NCI-H1092 treated with DMSO at 0.1 percent for 48 hours (cell line): ENCODE measurements at regions not wholly inside any gene's neighbourhood (a gene's known extent, or its start where the extent isn't known, plus 50 kb on each side); places are given as distances from the start of the nearest gene placed in this dataset.
"Not testable (repeated sequence)": the region's sequence is repeated elsewhere in the genome, so short reads cannot be mapped to it uniquely, and the experiment has no call there.

Experiments
- DNase-seq: peaks from one replicate; lab custom pipeline; 2025; lab: John Stamatoyannopoulos, UW

DNA sequence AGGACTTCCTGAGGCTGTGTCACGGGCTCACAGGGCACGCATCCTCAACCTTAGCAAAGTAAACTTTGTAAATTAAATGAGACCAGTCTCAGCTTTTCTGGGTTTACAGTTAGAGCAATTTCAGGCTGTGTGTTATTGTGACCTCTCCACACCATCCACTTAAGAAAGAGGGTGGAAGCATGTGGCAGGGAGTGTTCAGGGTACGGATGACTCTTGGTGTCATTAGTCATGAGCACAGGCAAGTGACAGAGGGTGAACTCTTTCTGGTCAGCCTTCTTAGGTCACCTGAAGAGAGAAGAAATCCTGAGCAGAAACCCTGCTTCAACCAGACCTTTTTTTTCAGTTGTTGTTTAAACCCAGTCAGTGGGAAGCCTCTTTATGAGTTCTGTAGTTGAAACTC is 207.9 kb downstream of the ICOS start:
- no peak for DNase-seq

- peak; percentile 80 for DNase-seq
Observed at GRCh38 chr2:204145263-204145751, 208.7 kb downstream of the ICOS start.

DNA sequence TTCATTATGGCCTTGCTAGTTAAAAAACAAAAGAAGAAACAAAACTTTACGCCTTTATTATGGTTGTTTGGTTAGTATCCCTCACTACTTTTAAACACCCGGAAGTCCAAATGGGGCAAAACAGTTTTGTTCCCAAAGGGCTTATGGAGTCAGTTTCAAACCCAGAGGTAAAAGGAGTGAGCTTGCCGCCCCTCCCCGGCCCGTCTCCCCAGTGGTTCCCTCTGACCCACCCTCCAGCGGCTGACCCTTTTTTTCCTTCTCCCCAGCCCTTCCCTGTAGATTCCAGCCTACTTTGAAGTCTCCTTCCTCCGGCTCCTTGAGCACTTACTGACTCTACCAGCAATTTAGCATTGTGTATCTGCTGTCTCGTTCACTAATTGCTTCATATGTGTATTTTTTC is 209.2 kb downstream of the ICOS start:
- DNase-seq, result no peak

GRCh38 chr2:204147040-204147439 is 210.5 kb downstream of the ICOS start:
- not testable (repeated sequence) for DNase-seq

DNA sequence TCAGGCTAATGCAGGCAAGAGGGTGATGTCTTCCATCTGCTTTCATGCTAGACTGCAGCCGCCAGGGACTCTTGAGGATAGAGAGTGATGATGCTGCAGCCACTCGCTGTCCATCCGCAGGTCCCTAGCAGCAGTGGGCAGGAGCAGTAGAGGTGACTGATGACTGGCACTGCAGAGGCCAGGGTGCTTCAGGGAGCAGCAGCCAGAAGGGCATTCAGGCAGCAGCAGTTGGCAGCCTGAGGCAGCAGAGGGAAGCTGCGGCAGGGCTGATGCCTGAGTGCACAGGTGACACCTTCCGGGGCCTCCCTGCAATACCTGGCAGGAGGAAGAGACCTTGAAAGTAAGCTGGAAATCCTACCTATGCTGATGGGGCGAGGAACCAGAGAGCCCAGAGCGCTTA is 214.2 kb downstream of the ICOS start:
- DNase-seq, result no peak

DNA sequence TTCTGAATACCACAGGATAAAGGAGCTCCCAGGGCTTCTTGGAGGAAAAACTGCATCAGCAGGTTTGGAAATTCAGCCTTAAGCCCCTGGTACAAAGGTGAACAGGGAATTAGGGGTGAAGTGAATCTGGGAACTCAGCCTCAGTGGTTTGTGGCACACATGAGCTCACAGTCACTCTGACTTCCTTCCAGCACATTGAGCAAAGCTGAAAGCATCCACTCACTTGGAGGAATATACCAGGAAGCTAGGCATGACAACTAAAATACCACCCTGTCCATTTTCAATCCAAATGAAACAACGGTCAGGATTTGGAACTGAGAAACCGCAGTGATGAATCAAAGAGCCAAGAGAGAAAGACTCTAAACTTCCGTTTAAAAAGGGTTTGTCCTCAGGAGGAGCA is 216.1 kb downstream of the ICOS start:
- no peak for DNase-seq

GRCh38 chr2:204154863-204155262 is 218.3 kb downstream of the ICOS start:
- DNase-seq, result no peak

- DNase-seq, result no peak
Observed at GRCh38 chr2:204156456-204156855, 219.9 kb downstream of the ICOS start.

DNA sequence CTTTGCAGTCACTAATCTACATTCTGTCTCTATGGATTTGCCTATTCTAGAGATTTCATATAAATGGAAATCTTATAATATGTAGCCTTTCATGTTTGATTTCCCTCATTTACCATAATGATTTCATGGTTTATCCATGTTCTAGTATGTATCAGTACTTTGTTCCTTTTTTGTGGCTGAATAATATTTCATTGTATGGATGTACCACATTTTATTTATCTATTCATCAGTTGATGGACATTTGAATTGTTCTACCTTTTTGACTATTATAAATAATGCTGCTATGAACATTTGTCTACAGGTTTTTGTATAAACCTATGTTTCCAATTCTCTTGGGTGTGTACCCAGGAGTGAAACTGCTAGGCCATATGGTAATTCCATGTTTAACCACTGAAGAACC is 221.1 kb downstream of the ICOS start:
- DNase-seq, result no peak

GRCh38 chr2:204159526-204159925 is 223.0 kb downstream of the ICOS start:
- DNase-seq, result no peak

- DNase-seq, result no peak
Observed at GRCh38 chr2:204160989-204161388, 224.4 kb downstream of the ICOS start.

GRCh38 chr2:204161886-204162285 is 225.3 kb downstream of the ICOS start:
- no peak for DNase-seq

DNA sequence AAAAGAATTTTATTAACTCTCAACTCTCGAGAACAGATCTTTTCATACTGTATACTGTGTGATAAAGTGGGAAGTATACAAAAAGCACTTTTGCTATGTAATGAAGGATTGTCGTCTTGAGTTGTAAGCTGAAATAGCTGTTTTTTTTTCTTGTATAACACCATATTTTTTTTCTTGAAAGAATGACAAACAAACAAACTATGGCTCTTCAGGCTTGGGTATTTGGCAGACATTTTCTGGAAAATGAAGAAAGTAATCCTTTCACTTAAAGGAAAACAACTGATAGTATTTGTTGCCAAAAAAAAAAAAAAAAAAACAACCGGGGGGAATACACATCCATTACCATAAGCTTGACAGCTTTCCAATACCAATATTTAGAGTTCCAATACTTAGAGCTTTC is 230.4 kb downstream of the ICOS start:
- no peak for DNase-seq

- not testable (repeated sequence) for DNase-seq
Observed at GRCh38 chr2:204167670-204168069, 231.1 kb downstream of the ICOS start.

GRCh38 chr2:204170411-204170810 is 233.8 kb downstream of the ICOS start:
- DNase-seq, result no peak

- DNase-seq, result no peak
Observed at GRCh38 chr2:204171432-204172144, 235.0 kb downstream of the ICOS start.

GRCh38 chr2:204172145-204172600 is 235.6 kb downstream of the ICOS start:
- no peak for DNase-seq

DNA sequence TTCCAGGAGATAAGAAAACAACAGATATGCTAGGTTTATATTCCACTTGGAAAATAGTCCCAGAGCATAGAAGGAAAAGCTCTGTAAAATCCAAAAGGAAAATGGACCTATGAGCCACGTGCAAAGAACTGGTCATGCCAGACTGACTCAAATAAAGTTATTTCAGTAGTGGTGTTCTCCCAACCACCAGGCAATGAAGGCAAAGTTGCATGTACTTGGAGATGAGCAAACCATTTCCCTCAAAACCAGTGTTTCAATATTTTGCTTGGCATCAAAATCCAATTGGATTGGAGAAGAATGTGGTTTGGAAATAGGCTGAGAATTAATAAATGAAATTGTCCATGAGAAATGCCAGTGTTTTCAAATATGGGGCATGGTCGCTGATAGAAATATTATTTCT is 237.5 kb downstream of the ICOS start:
- no peak for DNase-seq

- no peak for DNase-seq
Observed at GRCh38 chr2:204175552-204176271, 239.1 kb downstream of the ICOS start.

GRCh38 chr2:204176306-204176705 is 239.7 kb downstream of the ICOS start:
- DNase-seq, result no peak

GRCh38 chr2:204177251-204177976 is 240.9 kb downstream of the ICOS start:
- no peak for DNase-seq

DNA sequence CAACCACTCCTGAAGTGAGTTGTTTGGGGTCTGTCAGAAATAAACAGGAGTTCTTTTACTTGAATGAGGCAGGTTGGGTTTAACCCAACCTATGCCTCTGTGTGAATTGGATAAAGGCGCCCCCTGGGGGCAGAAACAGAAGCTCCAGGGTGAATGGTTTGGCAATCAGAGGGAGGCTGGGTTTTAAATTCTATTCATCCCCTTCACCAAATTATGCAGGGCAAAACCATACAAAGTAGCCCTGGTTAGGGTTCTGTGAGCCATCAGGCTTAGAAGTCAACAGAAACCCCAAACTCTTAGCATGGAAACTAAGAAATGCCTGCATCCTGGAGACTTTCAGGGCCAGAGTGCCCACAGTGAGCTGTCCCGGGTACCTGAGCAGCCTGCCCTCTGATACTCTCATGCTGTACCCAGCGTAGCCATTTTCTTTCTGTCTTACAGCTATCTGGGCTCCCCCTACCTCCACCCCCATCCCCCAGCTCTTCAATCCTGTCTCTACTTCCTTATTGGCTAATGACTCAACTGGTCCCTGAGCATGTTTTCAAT is 241.5 kb downstream of the ICOS start:
- DNase-seq, result no peak
